H9 (cell line): ENCODE measurements at regions not wholly inside any gene's neighbourhood (a gene's known extent, or its start where the extent isn't known, plus 50 kb on each side); places are given as distances from the start of the nearest gene placed in this dataset.

Experiments used
- DNase-seq: peaks from one replicate; pipeline ENCODE4 v3.0.0-alpha.2; 2017
- H2AFZ ChIP-seq: one replicate; pipeline ENCODE4 v1.6.1; 2013; ENCODE audit warnings: mild to moderate bottlenecking, low read length, control low read depth, moderate library complexity
- H2AK5ac ChIP-seq: 2 replicates; pipeline ENCODE4 v1.6.1; 2013; ENCODE audit warnings: low read length, control low read depth, mixed read lengths; ENCODE audit not compliant: insufficient read length
- H2BK120ac ChIP-seq: one replicate; pipeline ENCODE4 v1.6.1; 2013; ENCODE audit warnings: low read depth, mild to moderate bottlenecking, low read length, control low read depth, inconsistent platforms; ENCODE audit not compliant: poor library complexity, severe bottlenecking
- H2BK12ac ChIP-seq: 2 replicates; pipeline ENCODE4 v1.6.1; 2013; ENCODE audit warnings: low read length, control low read depth, mixed read lengths, low read depth; ENCODE audit not compliant: insufficient read length
- H2BK15ac ChIP-seq: 2 replicates; pipeline ENCODE4 v1.6.1; 2013; ENCODE audit warnings: low read depth, low read length, control low read depth
- H2BK20ac ChIP-seq: one replicate; pipeline ENCODE4 v1.6.1; 2013; ENCODE audit warnings: low read depth, mild to moderate bottlenecking, low read length, control low read depth, inconsistent platforms; ENCODE audit not compliant: poor library complexity, severe bottlenecking
- H2BK5ac ChIP-seq: 2 replicates; pipeline ENCODE4 v1.6.1; 2013; ENCODE audit warnings: low read length, control low read depth, mixed read lengths; ENCODE audit not compliant: insufficient read length
- H3K14ac ChIP-seq: 2 replicates; pipeline ENCODE4 v1.6.1; 2013; ENCODE audit warnings: low read length, control low read depth; ENCODE audit not compliant: insufficient read depth
- H3K18ac ChIP-seq: 2 replicates; pipeline ENCODE4 v1.6.1; 2013; ENCODE audit warnings: low read depth, mild to moderate bottlenecking, mixed read lengths, low read length, control low read depth; ENCODE audit not compliant: insufficient read length
- H3K23ac ChIP-seq: 2 replicates; pipeline ENCODE4 v1.6.1; 2013; ENCODE audit warnings: low read length, control low read depth, mixed read lengths, low read depth; ENCODE audit not compliant: insufficient read length
- H3K23me2 ChIP-seq: 2 replicates; pipeline ENCODE4 v1.6.1; 2013; ENCODE audit warnings: low read depth, mild to moderate bottlenecking, mixed read lengths, low read length, control low read depth; ENCODE audit not compliant: insufficient read length, poor library complexity, severe bottlenecking
- H3K27ac ChIP-seq: 2 replicates; pipeline ENCODE4 v1.5.1; 2013; ENCODE audit warnings: low read length, control low read depth, mixed read lengths, low read depth; ENCODE audit not compliant: insufficient read length
- H3K27me3 ChIP-seq: 2 replicates; pipeline ENCODE4 v1.6.1; 2013; ENCODE audit warnings: low read length, control low read depth, inconsistent platforms; ENCODE audit not compliant: insufficient read depth
- H3K4ac ChIP-seq: 2 replicates; pipeline ENCODE4 v1.6.1; 2013; ENCODE audit warnings: low read depth, mild to moderate bottlenecking, control low read depth, inconsistent platforms, low read length, moderate library complexity
- H3K4me1 ChIP-seq: 2 replicates; pipeline ENCODE4 v1.6.1; 2013; ENCODE audit warnings: low read length, control low read depth, inconsistent platforms; ENCODE audit not compliant: insufficient read depth
- H3K4me2 ChIP-seq: 2 replicates; pipeline ENCODE4 v1.6.1; 2013; ENCODE audit warnings: low read length, control low read depth, mixed read lengths; ENCODE audit not compliant: insufficient read length, insufficient read depth
- H3K56ac ChIP-seq: 2 replicates; pipeline ENCODE4 v1.6.1; 2013; ENCODE audit warnings: low read depth, mild to moderate bottlenecking, mixed read lengths, low read length, control low read depth; ENCODE audit not compliant: insufficient read length
- H3K79me1 ChIP-seq: 2 replicates; pipeline ENCODE4 v1.6.1; 2013; ENCODE audit warnings: low read depth, mild to moderate bottlenecking, moderate library complexity, low read length, control low read depth, inconsistent platforms; ENCODE audit not compliant: insufficient read depth, poor library complexity, severe bottlenecking
- H3K79me2 ChIP-seq: 2 replicates; pipeline ENCODE4 v1.6.1; 2013; ENCODE audit warnings: low read length, control low read depth, inconsistent platforms; ENCODE audit not compliant: insufficient read depth
- H3K9ac ChIP-seq: 2 replicates; pipeline ENCODE4 v1.6.1; 2013; ENCODE audit warnings: low read length, control low read depth, mixed read lengths; ENCODE audit not compliant: insufficient read length; ENCODE audit errors: extremely low read depth
- H3K9me3 ChIP-seq: one replicate; pipeline ENCODE4 v1.6.1; 2013; ENCODE audit warnings: low read depth, low read length, inconsistent platforms; ENCODE audit not compliant: control insufficient read depth
- H3T11ph ChIP-seq: one replicate; pipeline ENCODE4 v1.6.1; 2013; ENCODE audit warnings: mild to moderate bottlenecking, low read length, control low read depth, inconsistent platforms
- H4K20me1 ChIP-seq: one replicate; pipeline ENCODE4 v1.6.1; 2013; ENCODE audit not compliant: control insufficient read depth, insufficient read length, insufficient read depth
- H4K5ac ChIP-seq: 2 replicates; pipeline ENCODE4 v1.6.1; 2013; ENCODE audit warnings: low read depth, mild to moderate bottlenecking, mixed read lengths, low read length, control low read depth; ENCODE audit not compliant: insufficient read length
- H4K8ac ChIP-seq: replicated peaks from 2 replicates; pipeline ENCODE4 v1.6.1; 2013; ENCODE audit warnings: low read length, control low read depth, mixed read lengths, low read depth; ENCODE audit not compliant: insufficient read length
- H4K91ac ChIP-seq: 2 replicates; pipeline ENCODE4 v1.6.1; 2013; ENCODE audit warnings: low read depth, mild to moderate bottlenecking, moderate library complexity, mixed read lengths, low read length, control low read depth; ENCODE audit not compliant: insufficient read length
- H3K27ac Mint-ChIP-seq, 3 experiments: 2 replicates in 2 of 3; 3 replicates in 1 of 3; pipeline ENCODE4 v1.8.0; 2020 to 2021; ENCODE audit warnings: mixed read lengths in 3 of 3, mild to moderate bottlenecking in 1 of 3, moderate library complexity in 1 of 3
- H3K27me3 Mint-ChIP-seq: 2 replicates; pipeline ENCODE4 v1.8.0; 2021; ENCODE audit warnings: low read depth, mild to moderate bottlenecking, moderate library complexity, mixed read lengths
- H3K36me3 Mint-ChIP-seq, 3 experiments: 2 replicates in 2 of 3; 3 replicates in 1 of 3; pipeline ENCODE4 v1.8.0; 2020 to 2021; ENCODE audit warnings: low read depth in 3 of 3, mixed read lengths in 3 of 3; ENCODE audit not compliant: insufficient read depth in 1 of 3
- H3K4me1 Mint-ChIP-seq, 2 experiments: 2 replicates each; pipeline ENCODE4 v1.8.0; 2020; ENCODE audit warnings: mixed read lengths in 2 of 2
- H3K4me3 Mint-ChIP-seq, 2 experiments: 2 replicates in 1 of 2; 3 replicates in 1 of 2; pipeline ENCODE4 v1.8.0; 2020 to 2021; ENCODE audit warnings: mild to moderate bottlenecking in 2 of 2, mixed read lengths in 2 of 2, moderate library complexity in 1 of 2
- H3K9me3 Mint-ChIP-seq, 2 experiments: 2 replicates in 1 of 2; 3 replicates in 1 of 2; pipeline ENCODE4 v1.8.0; 2020; ENCODE audit warnings: mild to moderate bottlenecking in 2 of 2, mixed read lengths in 2 of 2, moderate library complexity in 1 of 2
- CTCF ChIP-seq: fragments of 200-600 bp; sonication (generic); conservative IDR thresholded peaks from 3 replicates; pipeline ENCODE4 v1.8.0; 2021; ENCODE audit warnings: antibody characterized with exemption, mild to moderate bottlenecking
- WGBS: extraction: QIAGEN DNeasy Blood & Tissue Kit; methylation state at CpG from one replicate; pipeline ENCODE4 v1.1.7; 2013; ENCODE audit warnings: missing lambda C conversion rate, low lambda C conversion rate, mixed read lengths; ENCODE audit not compliant: insufficient read length; ENCODE audit errors: extremely low coverage; 5-methylcytosine and 5-hydroxymethylcytosine counted together

- TF ChIP-seq CTCF, result no peak
Measured at GRCh38 chr7:13257661-13258060, 570.2 kb downstream of the ARL4A start.

More at GRCh38 chr7:13257661-13258060, 570.2 kb downstream of the ARL4A start:
- Mint-ChIP-seq H3K36me3 (no peaks in the 10 kb centered on the region), H3K4me3 (no peak overlapping the region), H3K9me3 (no peaks in the 10 kb centered on the region), H3K4me1 (no peaks in the 10 kb centered on the region), H3K27me3 (no peaks in the 10 kb centered on the region), H3K27ac (no peak overlapping the region; a peak in 1 of 7 replicates)
- H3K27me3 ChIP-seq, result no peaks in the 10 kb centered on the region
- no peak overlapping the region for H3K56ac ChIP-seq
- DNase-seq, result no peak
- H3K9me3 ChIP-seq, result no peaks in the 10 kb centered on the region
- no peak overlapping the region for H2AK5ac ChIP-seq
- H4K20me1 ChIP-seq, result no peaks in the 10 kb centered on the region
- no CpG with 5 or more reads among the region's 6 CpGs for WGBS
- no peak overlapping the region for H3K14ac ChIP-seq
- H4K91ac ChIP-seq, result no peak overlapping the region
- H4K5ac ChIP-seq, result no peak overlapping the region
- H3K4me1 ChIP-seq, result no peaks in the 10 kb centered on the region
- no peak overlapping the region for H2BK12ac ChIP-seq
- no peak overlapping the region for H2BK5ac ChIP-seq
- H3K79me2 ChIP-seq, result no peaks in the 10 kb centered on the region
- H3K23ac ChIP-seq, result no peak overlapping the region
- H2BK20ac ChIP-seq, result no peak overlapping the region
- no peak overlapping the region for H2AFZ ChIP-seq
- H3K23me2 ChIP-seq, result no peaks in the 10 kb centered on the region
- H3T11ph ChIP-seq, result no peak overlapping the region
- H2BK15ac ChIP-seq, result no peak overlapping the region
- no peaks in the 10 kb centered on the region for H3K79me1 ChIP-seq
- no peak overlapping the region for H2BK120ac ChIP-seq
- H3K9ac ChIP-seq, result no peak overlapping the region
- H3K4ac ChIP-seq, result no peak overlapping the region
- no peak overlapping the region for H3K4me2 ChIP-seq
- H4K8ac ChIP-seq, result no peak overlapping the region
- H3K18ac ChIP-seq, result no peak overlapping the region
- H3K27ac ChIP-seq, result no peak overlapping the region
